Stimulated activated CD4-positive, alpha-beta T cell treated with anti-CD3 and anti-CD28 coated beads, Interleukin-12 subunit alpha, Interleukin-12 subunit beta, amount 100 ng/mL, for 4 hours (primary cell): ENCODE measurements at regions not wholly inside any gene's neighbourhood (a gene's known extent, or its start where the extent isn't known, plus 50 kb on each side); places are given as distances from the start of the nearest gene placed in this dataset.
"Not testable (repeated sequence)": the region's sequence is repeated elsewhere in the genome, so short reads cannot be mapped to it uniquely, and the experiment has no call there.

Source experiments
- DNase-seq: peaks from one replicate; pipeline ENCODE4 v3.0.0-alpha.2; 2020

GRCh38 chr11:87861030-87861429 lies 314.2 kb downstream of the RAB38 start:
- no peak for DNase-seq

DNA sequence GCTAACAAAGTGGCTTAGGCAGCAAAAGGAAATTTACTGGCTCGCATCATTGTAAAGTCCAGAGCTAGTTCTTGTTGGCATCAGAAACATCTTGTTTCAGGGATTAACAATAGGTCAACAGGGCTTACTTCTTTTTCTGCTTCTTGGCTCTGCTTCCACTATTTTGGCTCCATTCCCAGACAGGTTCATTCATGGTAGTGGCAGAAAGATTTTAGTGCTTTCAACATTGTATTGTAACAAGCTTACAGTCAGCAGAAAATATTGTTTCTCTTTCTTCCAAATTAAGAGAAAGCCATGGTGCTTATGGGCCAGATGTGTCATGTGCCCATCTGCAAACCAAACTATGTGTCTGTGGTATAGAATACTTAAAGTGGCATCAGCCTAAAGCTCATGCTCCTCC lies 315.6 kb downstream of the RAB38 start:
- DNase-seq, result no peak

DNA sequence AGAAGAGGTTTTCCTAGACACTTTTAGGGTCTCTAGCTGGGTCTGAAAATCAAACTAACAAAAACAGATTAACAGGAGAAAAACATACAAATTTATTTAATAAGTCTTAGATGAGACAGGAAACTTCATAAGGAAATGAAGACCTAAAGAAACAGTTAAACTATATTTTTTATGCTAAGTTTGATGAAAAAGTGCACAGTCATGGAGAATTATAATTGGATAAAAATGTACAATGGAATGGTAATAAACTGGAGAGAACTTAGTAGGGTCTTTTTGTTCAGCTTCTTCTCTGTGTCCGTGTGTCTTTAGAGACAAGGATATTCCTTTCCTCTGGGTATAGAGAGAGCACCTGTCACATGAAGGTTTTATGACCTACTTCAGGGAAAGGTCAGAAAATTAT lies 323.4 kb downstream of the RAB38 start:
- DNase-seq, result no peak

GRCh38 chr11:87851234-87851633 lies 324.0 kb downstream of the RAB38 start:
- no peak for DNase-seq

GRCh38 chr11:87849216-87849615 lies 326.0 kb downstream of the RAB38 start:
- no peak for DNase-seq

GRCh38 chr11:87840786-87841185 lies 334.5 kb downstream of the RAB38 start:
- no peak for DNase-seq

DNA sequence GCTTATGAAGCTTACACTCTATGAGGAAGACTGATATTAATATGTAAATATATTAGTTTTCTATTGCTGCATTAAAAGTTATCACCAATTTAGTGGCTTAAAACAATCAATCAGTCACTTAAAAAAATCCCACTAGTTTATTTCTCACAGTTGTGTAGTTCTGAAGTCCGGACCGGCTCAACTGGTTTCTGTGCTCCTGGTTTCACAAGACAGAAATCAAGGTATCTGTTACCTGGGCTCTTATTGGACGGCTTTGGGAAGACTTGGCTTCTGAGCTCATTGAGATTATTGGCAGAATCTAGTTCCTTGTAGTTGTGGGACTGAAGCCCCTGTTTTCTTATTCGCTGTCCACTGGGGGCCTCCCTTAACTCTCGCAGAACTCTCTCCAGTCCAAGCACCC lies 343.0 kb downstream of the RAB38 start:
- no peak for DNase-seq

- DNase-seq, result no peak
Observed at GRCh38 chr11:87820011-87820410, 355.2 kb downstream of the RAB38 start.

- no peak for DNase-seq
Observed at GRCh38 chr11:87819151-87819550, 356.1 kb downstream of the RAB38 start.

DNA sequence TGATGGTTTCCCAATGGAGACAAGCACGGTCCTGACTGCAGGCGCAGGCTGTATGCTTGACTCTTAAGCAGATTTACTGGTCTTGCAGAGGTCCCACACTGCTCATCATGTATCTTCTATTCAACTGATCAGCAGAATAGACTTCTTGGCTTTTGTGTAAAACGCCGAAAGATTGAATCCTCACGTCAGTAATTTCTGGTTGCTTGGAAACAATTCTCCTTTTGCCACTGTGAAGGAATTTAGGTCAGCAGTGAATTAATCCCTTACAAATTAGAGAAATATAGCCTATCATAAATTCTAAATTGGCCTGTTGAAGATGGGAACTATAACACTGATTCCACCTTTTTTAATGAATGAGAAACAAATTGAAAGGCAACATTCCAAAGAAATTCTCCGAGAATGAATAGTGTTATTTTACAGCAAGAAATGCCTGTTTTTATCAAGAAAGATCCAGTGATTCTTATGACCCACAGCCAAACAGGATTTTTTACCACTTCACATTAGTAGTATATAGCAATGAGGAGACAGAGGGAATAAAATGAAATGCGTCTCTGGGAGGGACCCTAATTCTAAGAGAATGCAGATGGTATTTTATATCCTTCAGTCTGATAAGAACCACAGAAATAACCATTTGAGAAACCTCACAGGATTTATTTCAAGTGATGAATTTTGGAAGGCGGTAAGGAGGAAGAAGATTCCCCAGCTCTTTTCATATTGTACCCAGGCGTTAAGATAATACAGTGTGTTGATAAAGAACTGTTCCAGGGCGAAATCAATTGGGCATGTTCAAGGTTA lies 362.5 kb downstream of the RAB38 start:
- DNase-seq, result no peak

DNA sequence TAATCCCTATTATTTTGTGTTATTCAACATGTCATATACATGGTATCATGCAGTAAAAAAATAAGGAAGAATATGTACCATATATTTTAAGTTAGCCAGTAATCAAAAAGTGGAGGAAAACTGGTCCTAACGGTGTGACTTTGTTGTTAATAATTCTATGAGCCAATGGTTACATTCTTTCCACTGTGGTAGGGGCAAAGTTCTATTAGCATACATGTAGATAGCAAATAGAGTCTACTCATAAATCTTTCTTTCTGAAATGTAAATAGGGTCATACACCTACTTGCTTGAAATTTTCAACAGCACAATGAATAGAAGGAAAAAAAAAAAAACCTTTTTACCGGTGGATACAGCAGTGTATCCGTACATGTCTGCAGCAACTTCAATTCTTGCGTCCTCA lies 364.8 kb downstream of the RAB38 start:
- DNase-seq, result no peak

DNA sequence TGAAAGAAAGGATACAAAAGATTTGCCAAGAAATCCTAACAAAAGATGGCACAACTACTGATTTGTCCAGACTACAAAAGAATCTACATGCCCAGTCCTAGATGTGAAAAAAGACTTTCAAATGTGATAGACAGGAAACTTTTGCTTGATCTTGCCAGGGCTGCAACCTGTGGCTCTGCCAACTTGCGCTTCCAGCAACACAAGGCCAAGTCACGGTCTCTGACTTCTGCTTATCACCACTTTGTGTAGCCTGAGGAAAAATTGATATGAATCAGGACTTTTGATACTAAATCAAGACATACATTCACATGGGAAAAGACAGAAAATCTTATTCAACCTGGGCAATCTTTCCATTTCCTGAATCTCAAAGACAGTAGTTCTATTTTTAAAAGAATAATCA lies 366.0 kb downstream of the RAB38 start:
- no peak for DNase-seq

DNA sequence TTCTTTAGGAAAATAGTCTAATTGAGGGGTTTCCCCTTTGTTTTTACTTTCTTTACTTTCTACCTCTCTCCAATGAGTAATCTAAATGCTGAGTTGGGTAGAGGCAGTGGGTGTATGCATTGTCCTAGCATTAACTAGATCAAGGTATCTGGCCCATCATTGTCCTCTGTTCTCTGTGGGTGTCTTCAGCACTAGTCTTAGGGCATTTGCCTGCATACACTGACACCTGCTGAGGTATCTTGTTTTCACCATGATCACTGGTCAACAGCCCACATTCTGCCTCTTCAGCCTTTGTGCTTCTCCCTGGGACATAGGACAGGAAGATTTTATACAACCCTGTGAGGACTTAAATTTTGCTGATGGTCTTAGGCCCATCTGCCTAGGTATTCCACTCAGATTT lies 371.1 kb downstream of the RAB38 start:
- DNase-seq, result no peak

- DNase-seq, result no peak
Observed at GRCh38 chr11:87803748-87804147, 371.5 kb downstream of the RAB38 start.

DNA sequence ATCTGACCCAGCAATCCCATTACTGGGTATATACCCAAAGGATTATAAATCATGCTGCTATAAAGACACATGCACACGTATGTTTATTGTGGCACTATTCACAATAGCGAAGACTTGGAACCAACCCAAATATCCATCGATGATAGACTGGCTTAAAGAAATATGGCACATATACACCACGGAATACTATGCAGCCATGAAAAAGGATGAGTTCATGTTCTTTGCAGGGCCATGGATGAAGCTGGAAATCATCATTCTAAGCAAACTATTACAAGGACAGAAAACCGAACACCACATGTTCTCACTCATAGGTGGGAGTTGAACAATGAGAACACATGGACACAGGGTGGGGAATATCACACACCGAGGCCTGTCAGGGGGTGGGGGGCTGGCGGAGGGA lies 390.4 kb downstream of the RAB38 start:
- not testable (repeated sequence) for DNase-seq

- no peak for DNase-seq
Observed at GRCh38 chr11:87780068-87780413, 395.2 kb downstream of the RAB38 start.

- DNase-seq, result no peak
Observed at GRCh38 chr11:87779276-87780067, 395.8 kb downstream of the RAB38 start.

- DNase-seq, result no peak
Observed at GRCh38 chr11:87778357-87778756, 396.9 kb downstream of the RAB38 start.

- no peak for DNase-seq
Observed at GRCh38 chr11:87775036-87775435, 400.2 kb downstream of the RAB38 start.

GRCh38 chr11:87769661-87770060 lies 405.6 kb downstream of the RAB38 start:
- no peak for DNase-seq

DNA sequence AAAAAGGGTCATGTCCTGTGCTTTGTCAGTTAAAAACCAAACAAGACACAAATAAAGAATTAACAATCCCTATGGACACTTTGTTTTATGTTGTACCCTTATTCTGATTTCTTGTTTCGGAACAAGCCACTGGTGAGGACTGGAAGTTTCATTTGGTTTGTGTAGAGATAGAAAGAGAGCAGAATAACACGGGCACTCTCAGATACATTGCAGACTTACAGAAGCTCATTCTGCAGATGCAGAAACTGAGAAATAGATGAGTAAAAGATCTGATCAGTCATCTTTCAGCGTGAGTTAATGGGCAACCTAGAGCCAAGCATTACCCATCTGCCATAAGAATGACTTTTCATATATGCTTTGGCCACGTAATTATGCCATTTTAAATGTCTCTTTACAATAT lies 407.6 kb downstream of the RAB38 start:
- DNase-seq, result no peak

DNA sequence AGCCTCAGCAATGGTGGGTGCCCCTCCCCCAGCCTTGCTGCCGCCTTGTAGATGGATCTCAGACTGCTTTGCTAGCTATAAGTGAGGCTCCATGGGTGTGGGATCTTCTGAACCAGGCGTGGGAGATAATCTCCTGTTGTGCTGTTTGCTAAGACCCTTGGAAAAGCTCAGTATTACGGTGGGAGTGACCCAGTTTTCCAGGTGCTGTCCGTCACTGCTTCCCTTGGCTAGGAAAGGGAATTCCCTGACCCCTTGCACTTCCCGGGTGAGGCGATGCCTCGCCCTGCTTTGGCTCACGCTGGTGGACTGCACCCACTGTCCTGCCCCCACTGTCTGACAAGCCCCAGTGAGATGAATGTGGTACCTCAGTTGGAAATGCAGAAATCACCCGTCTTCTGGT lies 411.2 kb downstream of the RAB38 start:
- not testable (repeated sequence) for DNase-seq

GRCh38 chr11:87754685-87755084 lies 420.6 kb downstream of the RAB38 start:
- DNase-seq, result no peak

- no peak for DNase-seq
Observed at GRCh38 chr11:87753143-87753542, 422.1 kb downstream of the RAB38 start.

DNA sequence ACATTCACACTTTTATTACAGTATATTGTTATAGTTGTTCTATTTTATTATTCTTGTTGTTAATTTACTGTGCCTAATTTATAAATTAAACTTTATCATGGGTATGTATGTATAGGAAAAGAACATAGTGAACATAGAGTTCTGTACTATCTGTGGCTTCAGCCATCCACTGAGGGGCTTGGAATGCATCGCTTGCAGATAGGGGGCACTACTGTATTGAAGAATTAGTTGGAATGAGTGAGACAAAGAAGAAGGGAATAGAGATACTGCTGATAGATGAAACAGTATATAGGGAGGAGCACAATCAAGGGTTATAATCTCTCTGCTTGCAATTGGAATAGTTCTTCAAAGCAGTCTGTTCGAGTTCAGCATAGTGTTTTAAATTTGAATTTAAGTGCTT lies 432.2 kb downstream of the RAB38 start:
- DNase-seq, result no peak
